Mucosa of gallbladder (tissue), 1 donor: ENCODE measurements at regions not wholly inside any gene's neighbourhood (a gene's known extent, or its start where the extent isn't known, plus 50 kb on each side); places are given as distances from the start of the nearest gene placed in this dataset.

Source experiments
- DNase-seq: peaks from one replicate; pipeline ENCODE4 v3.0.0-alpha.2; 2020; ENCODE audit warnings: low spot score
- donor health status: DM: no; HTN: no; CAD: no.

DNA sequence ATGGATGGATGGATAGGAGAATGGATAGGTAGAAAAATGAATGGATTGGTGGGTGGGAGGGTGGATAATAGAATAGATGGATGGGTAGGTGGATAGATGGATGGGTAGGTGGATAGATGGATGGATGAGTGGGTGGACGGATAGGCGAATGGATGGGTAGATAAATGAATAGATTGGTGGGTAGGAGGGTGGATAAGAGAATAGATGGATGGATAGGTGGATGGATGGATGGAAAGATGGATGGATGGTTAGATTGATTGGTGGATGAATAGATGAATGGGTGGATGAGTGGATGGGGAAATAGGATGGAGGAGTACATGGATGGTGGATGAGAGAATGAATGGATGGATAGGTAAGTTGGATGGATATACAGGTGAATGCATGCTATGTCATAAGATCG is 110.5 kb downstream of the CEBPB start:
- no peak for DNase-seq

DNA sequence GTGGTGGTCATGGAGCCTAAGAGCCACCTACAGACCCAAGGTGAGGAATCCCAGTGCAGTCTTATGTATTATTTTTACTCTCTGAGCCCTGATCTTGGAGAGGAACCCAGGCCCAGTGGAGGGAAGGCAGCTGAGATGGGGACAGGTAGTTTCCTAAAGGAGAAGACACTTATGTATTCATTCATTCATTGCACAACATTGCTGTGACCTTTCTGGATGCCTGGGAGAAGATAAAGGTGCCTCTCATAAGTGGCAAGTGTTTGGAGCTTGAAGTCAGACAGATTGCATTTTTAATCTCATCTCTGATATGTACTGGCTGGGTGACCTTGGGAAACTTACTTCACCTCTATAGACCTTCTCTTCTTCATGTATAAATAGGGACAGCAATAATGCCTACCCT is 111.1 kb downstream of the CEBPB start:
- DNase-seq: no peak

DNA sequence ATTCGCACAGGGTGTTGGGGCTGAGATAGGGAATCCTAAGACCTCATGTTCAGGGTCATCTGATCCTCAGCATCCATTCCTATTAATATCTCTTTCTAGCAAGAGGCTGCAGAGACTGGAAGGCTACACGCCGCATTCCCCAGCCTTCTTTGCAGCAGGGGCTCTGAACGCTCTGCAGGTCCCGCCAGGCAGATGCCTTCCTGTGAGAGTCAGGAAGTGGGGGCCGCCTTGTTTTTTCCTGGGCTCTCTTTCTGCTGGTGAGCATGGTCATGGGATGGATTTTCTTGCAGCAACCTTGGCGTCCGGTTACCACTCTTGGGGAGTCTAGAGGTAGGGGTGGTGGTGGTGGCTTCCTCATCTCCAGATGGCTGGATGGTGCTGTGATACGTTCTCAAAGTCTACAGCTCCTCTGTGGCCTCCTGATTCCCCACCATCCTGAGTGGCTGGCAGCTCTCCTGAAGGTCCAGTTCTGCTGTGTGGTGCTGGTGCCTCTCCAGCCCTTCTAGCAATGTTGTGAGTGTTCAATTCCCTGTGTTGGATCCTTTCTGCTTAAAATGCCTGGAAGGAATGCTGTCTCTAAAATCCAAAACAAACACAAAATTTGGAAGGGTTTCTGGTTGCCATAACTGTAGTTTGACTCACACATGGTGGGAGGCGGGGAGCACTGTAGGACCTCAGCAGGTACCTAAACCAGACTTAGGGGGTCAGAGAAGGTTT is 111.9 kb downstream of the CEBPB start:
- DNase-seq: no peak

DNA sequence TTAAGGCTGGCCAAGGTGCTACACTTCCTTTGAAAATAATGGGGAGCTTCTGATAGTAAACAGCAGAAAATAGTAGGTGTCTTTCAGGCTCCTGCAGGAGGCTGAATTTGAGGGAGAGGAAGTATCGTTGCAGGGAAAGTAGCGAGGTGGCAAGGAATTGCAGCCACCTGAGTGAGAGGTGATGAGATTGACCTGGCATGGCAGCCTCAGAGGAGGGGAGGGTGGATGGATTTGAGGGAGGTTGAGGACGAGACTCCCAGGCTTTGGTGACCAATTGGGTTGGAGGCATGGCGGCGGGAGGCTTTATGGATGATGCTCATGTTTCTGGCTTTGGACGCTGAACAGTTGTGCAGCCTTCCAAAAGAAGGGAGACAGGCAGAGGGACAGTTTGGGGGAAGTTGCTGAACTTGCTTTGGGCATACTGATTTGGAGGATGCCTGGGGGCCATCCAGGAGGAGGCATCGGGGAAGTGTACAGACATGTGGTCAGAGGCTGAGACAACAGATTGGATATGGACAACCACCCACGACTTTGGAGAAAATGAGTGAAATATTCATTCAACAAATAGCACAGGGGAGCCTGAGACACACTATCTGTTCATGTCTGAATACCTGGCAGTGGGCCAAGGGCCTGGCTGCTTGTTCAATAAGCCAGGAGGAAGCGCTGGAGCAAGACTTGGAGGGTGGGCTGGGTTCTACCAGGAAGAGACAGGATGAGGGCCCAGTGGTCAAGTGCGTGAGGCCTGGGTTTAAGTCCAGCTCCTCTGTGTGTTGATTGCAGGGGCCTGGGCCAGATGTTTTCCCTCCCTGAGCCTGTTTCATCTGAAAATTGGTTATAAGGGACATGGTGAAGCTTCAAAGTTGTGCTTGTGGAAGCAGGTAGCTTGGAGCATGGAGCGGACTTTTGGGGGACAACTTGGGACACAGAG is 113.2 kb downstream of the CEBPB start:
- peak; percentile 89 for DNase-seq

DNA sequence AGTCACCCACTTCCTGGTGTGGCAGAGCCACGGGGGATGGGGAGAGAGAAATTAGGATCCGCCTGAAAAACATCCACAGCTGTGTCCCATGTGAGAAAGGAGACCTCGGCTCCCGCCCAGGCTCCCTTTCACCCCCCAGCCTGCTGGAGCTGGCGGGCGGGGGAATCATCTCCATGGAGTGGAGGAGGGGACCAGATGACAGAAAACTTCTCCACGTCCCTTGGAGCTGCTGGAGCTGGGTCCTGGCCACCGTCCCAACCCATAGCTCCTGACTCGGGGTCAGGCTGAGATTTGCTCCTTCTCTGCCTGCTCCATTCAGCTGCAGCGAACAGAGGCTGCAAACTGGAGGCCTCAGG is 113.8 kb downstream of the CEBPB start:
- DNase-seq: peak; percentile 65

DNA sequence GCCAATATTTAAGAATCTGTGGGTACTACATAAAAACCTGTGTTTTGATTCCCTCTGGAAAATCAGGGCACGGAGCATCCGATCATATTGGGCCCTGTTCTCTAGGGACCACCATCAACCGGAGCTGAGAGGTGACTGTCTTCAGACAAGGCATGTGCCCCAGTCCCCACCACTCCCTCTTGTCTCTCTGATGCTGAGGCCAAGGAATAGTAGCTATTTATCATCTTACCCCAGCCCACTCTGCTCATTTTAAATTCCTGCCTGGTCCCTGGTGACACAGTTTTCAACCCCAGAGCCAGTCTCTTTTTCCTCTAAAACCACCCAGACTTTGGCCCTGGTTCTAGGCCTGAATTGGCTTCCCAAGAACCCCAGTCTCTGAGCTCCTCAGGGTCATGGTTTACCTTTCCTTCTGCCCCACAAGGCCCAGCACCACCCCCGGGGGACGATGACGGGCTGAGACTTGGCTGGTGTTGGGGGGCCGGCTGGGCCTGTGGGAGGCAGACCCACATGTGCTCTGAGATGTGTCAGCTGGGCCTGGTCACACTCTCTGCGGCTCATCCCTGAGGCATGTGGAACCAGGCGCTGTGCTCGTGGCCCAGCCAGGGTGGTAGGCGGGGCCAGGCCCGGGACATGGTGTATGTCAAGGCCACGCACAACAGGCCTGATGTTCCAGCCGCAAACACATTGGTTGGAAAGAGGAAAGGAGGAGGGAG is 114.4 kb downstream of the CEBPB start:
- peak; percentile 91 for DNase-seq

DNA sequence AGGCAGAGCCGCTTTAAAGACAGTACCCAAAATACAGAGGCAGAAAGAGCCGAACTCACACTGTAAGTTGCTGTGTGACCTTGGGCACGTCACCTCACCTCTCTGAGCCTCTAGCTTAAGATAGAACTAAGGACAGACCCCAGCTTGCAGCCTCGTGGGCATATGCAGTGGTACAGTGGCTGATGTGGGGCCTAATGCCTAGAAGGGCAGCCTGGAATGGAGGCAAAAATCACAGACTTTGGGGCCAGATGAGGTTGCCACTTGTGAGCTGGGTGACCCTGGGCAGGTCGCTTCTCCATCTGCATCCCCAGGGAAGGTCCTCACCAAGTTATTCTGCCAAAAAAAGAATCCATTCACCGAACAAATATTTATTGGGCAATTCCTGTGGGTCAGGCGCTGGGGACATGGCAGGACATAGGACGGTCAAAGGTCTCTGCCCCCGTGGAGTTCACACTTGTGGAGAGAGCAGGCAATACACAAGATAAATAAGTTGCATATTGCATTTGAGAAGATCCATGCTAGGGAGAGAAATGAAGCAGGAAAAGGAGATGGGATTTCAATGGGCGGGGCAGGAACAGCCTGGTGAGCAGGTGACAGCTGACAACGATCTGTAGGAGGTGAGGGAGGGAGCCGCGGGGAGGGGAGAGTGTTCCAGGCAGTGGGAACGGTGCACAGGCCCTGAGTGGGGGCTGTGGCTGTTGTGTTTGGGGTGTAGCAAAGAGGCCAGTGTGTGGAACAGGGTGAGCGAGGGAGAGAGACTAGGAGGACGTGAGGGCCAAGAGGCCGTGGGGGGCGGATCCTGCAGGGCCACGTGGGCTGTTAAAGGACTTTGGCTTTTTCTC is 115.2 kb downstream of the CEBPB start:
- peak; percentile 52 for DNase-seq

DNA sequence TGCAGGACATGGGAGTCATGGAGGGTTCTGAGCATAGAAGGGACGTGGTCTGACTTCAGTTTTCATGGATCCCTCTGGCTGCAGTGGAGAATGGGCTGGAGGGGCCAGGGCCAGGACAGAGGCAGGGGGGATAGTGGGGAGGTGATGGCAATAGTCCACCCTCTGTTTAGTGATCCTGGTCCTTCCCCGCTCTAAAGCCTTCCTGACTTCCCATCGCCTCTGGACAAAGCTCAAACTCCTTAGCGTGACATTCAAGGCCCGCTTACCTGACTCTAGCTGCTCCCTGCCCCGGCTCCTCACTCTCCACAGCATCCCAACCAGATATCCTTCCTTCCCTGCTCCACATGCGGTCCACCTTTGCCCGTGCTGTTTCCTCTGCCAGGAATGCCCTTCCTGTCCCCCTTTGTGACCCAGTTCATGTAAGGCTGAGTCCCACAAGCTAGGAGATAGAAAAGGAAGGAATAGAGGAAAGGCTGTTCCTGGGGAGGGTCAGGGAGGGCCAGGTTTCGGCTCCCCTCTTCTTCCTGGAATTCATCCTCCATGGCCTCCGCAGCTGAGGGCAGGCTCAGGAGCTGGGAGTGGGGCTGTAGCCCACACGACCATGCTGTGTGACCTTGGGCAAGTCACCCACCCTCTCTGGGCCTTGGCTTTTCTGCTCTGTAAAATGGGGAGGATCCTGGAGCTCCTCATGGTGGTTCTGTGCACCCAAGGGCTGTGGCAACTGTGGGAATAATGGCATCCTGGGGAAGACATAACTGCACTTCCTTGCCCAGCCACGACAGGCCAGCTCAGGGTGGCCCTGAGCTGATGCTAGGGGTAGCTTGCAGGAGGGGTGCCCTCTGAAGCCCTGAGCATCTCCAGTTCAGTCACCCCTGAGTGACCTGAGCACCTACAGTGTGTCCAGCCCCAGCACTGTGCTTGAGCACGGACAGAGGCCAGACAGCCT is 116.1 kb downstream of the CEBPB start:
- DNase-seq: no peak

DNA sequence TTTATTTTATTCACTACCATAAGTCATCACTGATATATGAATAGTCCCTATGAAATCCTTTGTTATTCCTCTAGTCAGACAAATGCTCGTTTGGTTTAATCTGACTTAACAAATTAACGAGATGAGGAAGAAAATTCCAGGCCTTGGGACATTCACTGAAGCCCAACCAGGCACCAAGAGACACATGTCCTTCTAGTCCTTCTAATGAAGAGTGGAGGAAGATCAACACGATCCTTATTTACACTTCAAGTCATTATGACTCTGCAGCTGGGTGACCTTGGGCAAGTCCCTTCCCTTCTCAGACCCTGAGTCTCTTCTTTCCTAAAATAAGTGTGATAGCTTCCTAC is 117.5 kb downstream of the CEBPB start:
- no peak for DNase-seq

DNA sequence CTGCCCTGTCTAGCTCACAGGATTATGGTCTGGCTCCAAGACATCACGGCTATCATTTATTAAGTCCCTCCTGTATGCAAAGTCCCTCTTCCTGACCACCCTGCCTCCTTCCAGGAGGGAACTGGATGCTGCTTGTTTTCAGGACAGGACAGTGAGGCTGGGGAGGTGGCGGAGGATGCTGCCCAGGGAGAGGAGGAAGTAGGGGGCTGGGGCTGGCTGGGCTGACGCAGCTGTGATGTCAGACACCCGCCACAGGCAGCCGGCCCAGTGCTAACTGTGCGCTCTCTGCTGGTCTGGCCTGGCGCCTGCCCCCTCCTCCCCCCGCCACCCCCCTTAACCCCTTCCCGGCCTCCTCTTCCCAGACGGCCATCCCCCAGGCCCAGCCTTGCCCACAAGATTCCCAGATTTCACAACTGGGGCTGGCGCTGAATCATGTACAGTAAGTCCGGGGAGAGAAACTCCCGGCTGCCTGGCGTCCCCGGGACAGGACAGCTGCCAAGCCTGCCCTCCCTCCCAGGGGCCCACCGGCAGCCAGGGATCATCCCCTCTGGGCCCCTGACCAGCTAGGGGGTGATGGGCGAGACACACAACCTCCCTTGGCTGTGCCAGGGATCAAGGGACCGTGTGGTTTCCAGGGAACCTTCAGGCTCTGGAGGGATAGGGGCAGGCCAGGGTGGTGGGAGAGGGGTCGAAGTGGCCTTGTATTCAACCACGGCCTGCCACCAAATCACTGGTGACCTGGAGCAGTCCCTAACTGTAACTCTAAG is 118.1 kb downstream of the CEBPB start:
- DNase-seq: peak; percentile 89

DNA sequence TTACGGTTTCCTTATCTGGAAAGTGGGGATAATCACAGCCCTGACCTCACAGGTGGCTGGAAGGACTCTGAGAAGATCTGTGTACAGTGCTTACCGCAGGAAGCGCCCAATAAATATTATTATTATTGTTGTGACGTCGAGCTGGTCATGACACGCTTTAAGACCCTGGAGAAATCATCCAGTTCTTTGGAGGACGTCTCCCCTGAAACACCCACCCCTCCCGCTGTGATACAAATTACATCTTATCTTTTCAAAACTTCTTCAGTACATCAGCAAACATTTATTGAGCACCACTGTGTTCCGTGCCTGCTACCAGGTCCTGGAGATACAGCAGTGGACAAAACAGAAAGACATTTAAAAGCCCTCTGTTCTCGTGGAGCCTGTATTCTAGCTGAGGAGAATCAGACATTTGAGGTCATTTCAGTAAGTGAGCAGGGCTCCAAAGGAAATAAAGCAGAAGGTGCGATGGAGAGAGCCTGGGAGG is 118.7 kb downstream of the CEBPB start:
- DNase-seq: no peak

DNA sequence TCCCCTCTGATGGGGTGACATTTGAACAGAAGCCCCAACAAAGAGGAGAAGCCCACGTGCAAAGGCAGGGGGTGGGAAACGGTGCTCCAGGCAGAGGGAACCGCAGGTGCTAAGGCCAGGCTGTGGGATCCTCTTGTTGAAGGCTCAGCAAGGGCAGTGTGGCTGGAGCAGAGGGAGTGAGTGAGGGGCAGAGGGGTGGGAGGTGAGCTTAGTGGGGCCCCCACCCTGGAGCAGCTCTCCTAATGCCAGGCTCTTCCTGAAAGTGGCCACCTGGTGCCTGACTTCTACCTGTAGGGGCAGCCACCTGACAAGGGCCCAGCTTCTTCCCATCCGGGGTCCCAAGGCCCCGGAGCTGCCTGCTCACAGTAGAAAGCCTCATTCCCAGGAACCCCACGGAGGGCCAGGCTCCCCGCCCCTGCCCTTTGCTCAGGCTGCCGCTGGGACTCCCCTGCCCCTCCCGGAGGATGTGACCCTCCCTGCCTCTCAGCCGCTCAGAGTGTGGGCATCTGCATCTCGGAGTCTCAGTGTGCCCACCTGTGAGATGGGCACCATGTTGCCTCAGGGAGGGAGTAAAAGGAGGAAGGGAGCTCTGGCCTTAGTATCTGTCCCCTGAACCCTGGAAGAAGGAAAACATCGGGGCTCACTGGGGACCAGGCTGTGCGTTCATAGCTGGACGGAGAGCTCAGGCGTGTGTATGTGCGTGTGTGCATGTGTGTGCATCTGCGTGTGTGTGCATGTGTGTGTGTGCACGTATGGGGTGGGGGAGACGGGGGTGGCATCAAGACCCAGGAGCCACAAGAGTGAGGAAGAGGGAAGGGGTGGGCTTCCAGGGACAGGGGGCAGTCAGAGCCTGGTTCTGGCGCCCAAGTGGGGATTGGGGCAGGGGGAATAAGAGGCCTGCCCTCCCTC is 119.4 kb downstream of the CEBPB start:
- no peak for DNase-seq

DNA sequence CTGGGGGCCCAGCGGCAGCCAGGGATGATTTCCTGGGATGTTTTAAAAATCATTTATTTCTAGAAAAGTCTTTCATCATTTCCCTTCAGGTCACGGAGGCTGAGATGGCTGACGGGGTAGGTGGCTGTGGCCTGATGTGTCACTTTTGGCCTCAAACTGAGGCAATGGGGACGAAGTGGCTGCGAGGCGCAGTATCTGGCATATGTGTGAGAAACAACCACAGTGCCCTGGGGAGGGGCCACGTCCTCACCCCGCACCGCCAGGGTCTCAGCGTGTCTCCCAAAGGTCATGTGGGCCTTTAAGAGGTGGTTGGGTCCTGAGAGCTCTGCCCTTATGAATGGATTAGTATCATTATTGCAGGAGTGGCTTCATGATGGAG is 120.0 kb downstream of the CEBPB start:
- DNase-seq: no peak

DNA sequence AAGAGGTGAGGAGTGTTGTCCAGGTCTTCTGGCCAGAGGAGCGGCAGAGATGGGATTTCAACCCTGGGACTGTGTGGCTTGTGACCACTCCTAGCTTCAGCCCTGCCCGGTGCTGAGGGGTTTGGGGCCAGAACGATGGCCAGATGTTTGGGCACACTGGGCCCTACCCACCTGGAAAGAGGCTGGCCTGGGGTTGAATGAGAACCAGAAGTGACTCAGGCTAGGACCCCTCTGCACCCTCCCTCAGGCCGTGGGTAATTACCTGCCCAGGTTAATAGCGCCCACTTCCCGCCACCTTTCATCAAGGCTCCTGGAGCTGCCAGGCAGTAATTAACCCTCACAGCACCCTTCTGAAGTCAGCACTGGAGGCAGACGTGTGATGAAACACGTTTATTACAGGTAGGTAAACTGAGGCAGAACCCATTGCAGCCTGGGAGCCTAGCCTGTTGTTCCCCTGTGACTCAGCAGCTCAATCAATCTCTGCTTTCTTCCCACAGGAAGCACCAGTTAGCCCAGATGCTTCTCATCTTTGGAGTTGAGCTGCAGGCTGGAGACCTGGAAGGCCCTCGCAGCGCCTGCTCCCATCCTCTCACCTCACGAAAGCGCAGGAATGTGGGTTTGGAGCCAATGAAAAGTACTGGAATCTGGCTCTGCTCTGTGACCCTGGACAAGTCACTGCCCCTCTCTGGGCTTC is 120.8 kb downstream of the CEBPB start:
- DNase-seq: no peak

DNA sequence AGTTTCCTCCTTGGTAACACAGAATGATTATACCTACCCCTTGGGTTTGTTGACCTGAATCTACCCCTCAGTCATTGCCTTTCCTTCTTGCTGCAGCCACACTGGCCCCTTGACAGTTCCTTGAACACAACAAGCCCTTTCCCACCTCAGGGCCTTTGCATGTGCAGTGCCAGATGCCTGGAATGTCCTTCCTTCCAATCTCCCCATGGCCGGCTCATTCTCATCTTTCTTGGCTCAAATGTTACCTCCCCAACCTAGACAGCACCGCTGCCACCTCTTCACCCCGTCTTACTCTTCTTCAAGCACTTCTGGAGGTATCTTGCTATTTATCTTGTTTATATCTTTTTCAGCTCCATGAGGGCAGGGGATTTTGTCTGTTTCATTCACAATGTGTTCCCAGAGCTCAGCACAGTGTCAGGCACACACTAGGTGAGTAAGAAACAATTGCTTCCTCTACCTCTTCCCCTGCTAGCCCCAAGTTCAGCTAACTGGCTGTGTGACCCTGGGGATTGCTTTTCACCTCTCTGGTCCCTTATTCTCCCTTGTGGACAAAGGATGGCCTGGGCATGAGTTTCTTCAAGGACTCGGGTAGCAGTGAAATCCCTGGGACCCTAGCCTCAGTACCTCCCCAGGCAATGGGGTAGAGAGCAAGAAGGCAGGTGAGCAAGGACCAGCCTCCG is 121.5 kb downstream of the CEBPB start:
- DNase-seq: no peak

DNA sequence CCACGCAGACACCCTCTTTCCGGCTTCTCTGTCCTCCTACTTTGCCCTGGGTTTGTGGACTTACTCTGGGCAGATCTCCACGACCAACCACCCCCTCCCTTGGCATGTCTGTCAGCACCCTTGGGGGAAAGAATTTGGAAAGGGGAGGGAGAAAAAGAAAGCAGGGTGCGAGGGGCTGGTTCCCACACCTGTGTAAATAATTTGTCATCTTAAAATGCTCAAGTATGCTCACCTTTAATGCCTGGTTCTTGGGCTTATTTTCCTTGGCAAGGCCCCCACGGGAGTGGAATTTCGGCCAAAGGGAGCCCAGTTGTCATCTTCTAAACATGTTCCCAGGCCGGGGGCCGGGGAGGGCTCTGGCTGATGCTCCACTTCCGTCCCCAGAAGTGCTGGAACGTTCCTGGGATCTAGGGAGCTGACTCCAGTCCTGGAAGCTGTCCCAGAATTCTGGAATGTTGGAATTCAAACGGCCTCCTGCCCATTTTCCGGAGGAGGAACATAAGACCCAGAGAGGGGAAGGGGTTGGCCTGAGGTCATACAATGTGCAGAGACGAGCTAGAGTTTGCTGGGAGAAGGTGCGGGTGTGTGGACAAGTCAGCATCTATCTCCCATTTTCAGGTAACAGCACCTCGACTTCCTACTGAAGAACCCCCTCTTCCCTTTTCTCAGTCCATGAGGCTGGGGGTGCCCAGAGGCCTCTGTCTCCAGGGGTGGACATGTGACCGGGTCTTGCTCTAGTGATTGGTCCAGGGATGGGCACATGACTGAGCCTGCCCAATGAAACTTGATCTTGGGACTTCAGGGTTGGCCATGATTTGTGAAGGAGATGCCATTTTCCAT is 122.3 kb downstream of the CEBPB start:
- DNase-seq: peak; percentile 78

DNA sequence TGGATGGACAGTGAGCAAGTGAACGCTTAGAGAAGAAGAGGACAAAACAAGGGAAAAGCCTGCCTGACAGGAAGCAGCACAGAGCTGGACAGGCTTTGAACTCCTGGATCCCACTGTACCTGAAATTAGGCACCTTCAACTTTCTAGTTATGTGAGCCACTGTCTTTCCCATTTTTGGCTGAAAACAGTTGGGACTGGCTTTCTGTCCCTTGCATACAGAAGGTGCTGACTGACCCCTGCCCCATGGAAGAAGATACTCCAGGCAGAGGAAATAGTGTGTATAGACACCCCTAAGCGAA is 122.8 kb downstream of the CEBPB start:
- DNase-seq: no peak
